ENCODE measurements at regions not wholly inside any gene's neighbourhood (a gene's known extent, or its start where the extent isn't known, plus 50 kb on each side); places are given as distances from the start of the nearest gene placed in this dataset.

DNA sequence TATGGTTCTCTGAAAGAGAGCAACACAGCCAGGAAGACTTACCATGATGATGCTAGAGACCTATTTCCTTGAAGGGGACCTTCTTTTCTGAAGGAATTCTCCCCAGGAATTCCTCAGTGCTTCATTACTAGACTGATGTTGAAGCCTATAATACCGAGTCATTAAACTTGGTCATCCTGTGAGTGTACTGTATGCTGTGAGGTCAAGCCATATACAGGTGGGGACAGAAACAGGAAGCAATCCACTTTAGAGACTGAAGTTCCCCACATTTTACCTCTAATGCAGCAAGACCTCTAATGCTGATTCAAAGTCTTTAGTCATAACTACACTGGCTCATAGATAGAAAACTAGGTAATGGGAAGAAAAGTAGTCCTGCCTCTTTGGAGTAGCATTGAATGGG is 77.1 kb upstream of the RASEF start:
- H3K36me3 ChIP-seq (ENCODE audit: control insufficient read depth, insufficient read depth, low read length), result no peaks in the 10 kb centered on the region
- TF ChIP-seq, protein P1, sequence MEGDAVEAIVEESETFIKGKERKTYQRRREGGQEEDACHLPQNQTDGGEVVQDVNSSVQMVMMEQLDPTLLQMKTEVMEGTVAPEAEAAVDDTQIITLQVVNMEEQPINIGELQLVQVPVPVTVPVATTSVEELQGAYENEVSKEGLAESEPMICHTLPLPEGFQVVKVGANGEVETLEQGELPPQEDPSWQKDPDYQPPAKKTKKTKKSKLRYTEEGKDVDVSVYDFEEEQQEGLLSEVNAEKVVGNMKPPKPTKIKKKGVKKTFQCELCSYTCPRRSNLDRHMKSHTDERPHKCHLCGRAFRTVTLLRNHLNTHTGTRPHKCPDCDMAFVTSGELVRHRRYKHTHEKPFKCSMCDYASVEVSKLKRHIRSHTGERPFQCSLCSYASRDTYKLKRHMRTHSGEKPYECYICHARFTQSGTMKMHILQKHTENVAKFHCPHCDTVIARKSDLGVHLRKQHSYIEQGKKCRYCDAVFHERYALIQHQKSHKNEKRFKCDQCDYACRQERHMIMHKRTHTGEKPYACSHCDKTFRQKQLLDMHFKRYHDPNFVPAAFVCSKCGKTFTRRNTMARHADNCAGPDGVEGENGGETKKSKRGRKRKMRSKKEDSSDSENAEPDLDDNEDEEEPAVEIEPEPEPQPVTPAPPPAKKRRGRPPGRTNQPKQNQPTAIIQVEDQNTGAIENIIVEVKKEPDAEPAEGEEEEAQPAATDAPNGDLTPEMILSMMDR (IDR thresholded peaks at IDR 0.05; ENCODE audit: insufficient read depth, low read depth, low read length), result no peak
- no peak overlapping the region for H3K4me3 ChIP-seq (ENCODE audit: low read depth, low read length)
- ChIA-PET CTCF (no interaction called here), POLR2A (no interaction called here)
- no peak for DNase-seq (ENCODE audit: low read depth)
- H3K27me3 ChIP-seq (ENCODE audit: control insufficient read depth, insufficient read depth, low read length), result no peaks in the 10 kb centered on the region

DNA sequence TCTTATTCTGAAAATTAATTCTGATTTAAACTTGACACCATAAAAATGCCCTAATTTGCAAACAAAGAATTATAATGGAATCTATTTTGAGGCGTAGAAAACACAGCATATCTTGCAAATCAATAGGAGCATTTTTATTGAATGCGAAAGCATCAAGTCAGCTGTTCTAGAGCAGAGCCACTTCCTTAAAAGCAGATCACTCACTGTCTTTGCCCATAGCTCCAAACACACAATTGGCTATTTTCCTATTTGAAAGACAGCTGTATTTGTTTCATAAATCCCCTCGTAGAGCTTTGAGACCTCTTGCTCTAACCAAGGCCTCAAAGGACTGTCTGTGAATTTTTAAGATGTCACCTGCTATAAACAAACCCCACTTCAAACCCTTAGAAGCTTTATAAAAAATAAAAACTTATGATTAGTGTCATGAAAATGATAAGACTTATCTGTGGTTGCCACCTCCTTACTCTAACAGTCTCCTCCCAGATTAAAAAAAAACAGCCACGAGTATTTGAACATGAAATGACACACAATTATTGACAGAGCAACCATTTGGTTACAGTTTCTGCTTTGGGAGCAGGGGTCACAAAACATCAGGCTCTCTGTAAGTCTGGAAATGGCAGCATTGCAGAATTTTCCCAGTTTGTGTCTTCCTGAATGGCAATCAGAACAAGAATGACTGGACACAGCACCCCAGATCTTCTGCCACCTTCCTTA is 75.6 kb upstream of the RASEF start:
- no peak overlapping the region for H3K4me3 ChIP-seq (ENCODE audit: low read depth, low read length)
- DNase-seq (ENCODE audit: low read depth), result no peak
- no peaks in the 10 kb centered on the region for H3K27me3 ChIP-seq (ENCODE audit: control insufficient read depth, insufficient read depth, low read length)
- ChIA-PET POLR2A (no interaction called here), CTCF (interaction anchor here (0.8 kb wide), 1 partner anchor 12 kb away, joined by 3 read pairs; no protein-coding TSS in a partner anchor)
- TF ChIP-seq, protein P1 (IDR thresholded peaks at IDR 0.05; ENCODE audit: insufficient read depth, low read depth, low read length), result no peak
- H3K36me3 ChIP-seq (ENCODE audit: control insufficient read depth, insufficient read depth, low read length), result no peaks in the 10 kb centered on the region

DNA sequence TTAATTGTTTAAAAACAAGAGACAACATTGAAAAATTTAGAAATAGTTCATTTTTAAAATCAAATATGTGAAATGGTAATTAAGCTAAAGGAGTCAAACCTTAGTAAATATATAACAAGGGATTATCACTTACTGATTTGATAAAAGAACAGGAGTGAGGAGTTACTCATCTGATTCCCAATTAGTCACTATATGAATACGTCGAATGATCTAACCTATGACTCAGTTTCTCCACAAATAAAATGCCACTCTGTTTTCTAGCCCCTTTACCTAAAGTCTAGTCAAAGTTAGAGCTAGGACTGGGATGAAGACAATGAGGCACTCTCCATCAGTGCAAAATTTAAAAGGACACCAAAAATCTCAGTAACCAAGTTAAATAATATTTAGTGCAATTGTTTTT is 70.4 kb upstream of the RASEF start:
- POLR2A ChIA-PET, result no interaction called here
- H3K36me3 ChIP-seq (ENCODE audit: control insufficient read depth, insufficient read depth, low read length), result no peaks in the 10 kb centered on the region
- no peak overlapping the region for H3K4me3 ChIP-seq (ENCODE audit: low read depth, low read length)
- H3K27me3 ChIP-seq (ENCODE audit: control insufficient read depth, insufficient read depth, low read length), result no peaks in the 10 kb centered on the region
- no peak for DNase-seq (ENCODE audit: low read depth)
- CTCF ChIA-PET, result no interaction called here
- TF ChIP-seq, protein P1 (IDR thresholded peaks at IDR 0.05; ENCODE audit: insufficient read depth, low read depth, low read length), result no peak

DNA sequence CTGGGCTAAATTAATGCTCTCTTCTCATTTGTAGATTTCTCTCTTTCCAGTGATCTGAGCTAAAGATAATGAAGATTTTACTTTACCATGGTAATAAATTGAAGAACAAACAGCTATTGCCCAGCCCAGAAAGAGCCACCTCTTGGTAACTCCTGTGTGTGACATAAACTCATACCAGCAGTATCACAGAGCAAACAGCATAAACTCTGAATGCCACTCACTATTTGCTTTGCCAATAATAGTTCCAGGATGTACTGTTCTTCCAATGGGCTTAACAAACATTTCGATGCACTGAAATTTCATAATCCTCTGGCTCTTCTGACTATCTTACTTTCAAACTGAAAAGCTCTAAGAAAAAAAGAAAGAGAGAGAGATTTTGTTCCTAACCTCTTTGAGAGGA is 69.8 kb upstream of the RASEF start:
- H3K4me3 ChIP-seq (ENCODE audit: low read depth, low read length), result no peak overlapping the region
- H3K36me3 ChIP-seq (ENCODE audit: control insufficient read depth, insufficient read depth, low read length), result no peaks in the 10 kb centered on the region
- TF ChIP-seq, protein P1 (IDR thresholded peaks at IDR 0.05; ENCODE audit: insufficient read depth, low read depth, low read length), result no peak
- no peaks in the 10 kb centered on the region for H3K27me3 ChIP-seq (ENCODE audit: control insufficient read depth, insufficient read depth, low read length)
- CTCF ChIA-PET, result no interaction called here
- POLR2A ChIA-PET, result no interaction called here
- no peak for DNase-seq (ENCODE audit: low read depth)

DNA sequence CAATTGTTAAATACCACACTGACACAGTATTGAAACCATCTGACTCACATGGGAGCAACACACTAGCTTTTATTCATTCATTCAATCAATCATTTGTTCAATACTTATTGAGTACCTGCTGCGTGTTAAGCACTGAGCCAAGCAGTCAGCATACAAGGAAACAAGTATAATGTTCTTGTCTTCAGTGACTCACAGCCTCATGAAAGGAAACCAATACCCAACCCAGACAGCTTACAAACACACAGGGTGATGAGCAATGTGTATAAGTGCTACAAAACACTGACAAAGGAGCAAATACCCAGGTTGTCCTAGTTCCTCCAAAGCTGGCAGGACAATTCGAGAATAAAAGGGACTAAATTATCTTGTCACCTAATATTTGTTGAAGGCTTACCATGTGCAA is 67.6 kb upstream of the RASEF start:
- TF ChIP-seq, protein P1 (IDR thresholded peaks at IDR 0.05; ENCODE audit: insufficient read depth, low read depth, low read length), result no peak
- Histone ChIP-seq H3K36me3 (ENCODE audit: control insufficient read depth, insufficient read depth, low read length) (no peaks in the 10 kb centered on the region), H3K4me3 (ENCODE audit: low read depth, low read length) (no peak overlapping the region), H3K27me3 (ENCODE audit: control insufficient read depth, insufficient read depth, low read length) (no peaks in the 10 kb centered on the region)
- ChIA-PET POLR2A (no interaction called here), CTCF (interaction anchor here (1.2 kb wide), 1 partner anchor 13 kb away, joined by 4 read pairs; no protein-coding TSS in a partner anchor)
- DNase-seq (ENCODE audit: low read depth), result no peak
